ENCODE measurements at regions not wholly inside any gene's neighbourhood (a gene's known extent, or its start where the extent isn't known, plus 50 kb on each side); places are given as distances from the start of the nearest gene placed in this dataset.

- DNase-seq: no peak
These were observed 402.5 kb upstream of the GOLIM4 start for GRCh38 chr3:168498194-168498593.

- peak in 1 of 3 experiments; percentile 50 for DNase-seq
These were observed 402.0 kb upstream of the GOLIM4 start for GRCh38 chr3:168497741-168498140.

GRCh38 chr3:168497183-168497582 is 401.5 kb upstream of the GOLIM4 start:
- no peak for DNase-seq

- DNase-seq: peak in 1 of 3 experiments; percentile 53
These were observed 400.2 kb upstream of the GOLIM4 start for GRCh38 chr3:168495932-168496331.

GRCh38 chr3:168495270-168495669 is 399.5 kb upstream of the GOLIM4 start:
- peak in 1 of 3 experiments; percentile 81 for DNase-seq

GRCh38 chr3:168493412-168494205 is 397.9 kb upstream of the GOLIM4 start:
- DNase-seq: no peak

GRCh38 chr3:168490981-168491380 is 395.3 kb upstream of the GOLIM4 start:
- no peak for DNase-seq

- DNase-seq: no peak
These were observed 393.6 kb upstream of the GOLIM4 start for GRCh38 chr3:168489301-168489700.

GRCh38 chr3:168485936-168486335 is 390.2 kb upstream of the GOLIM4 start:
- no peak for DNase-seq

- peak; percentile 21 to 73 (median 40) for DNase-seq
These were observed 380.7 kb upstream of the GOLIM4 start for GRCh38 chr3:168476360-168476980.

GRCh38 chr3:168475704-168476103 is 380.0 kb upstream of the GOLIM4 start:
- no peak for DNase-seq

GRCh38 chr3:168473334-168473890 is 377.7 kb upstream of the GOLIM4 start:
- DNase-seq: no peak

GRCh38 chr3:168472783-168473182 is 377.1 kb upstream of the GOLIM4 start:
- DNase-seq: no peak

GRCh38 chr3:168470380-168470779 is 374.7 kb upstream of the GOLIM4 start:
- peak in 2 of 3 experiments; percentile 22 to 77 for DNase-seq

GRCh38 chr3:168469436-168469835 is 373.7 kb upstream of the GOLIM4 start:
- no peak for DNase-seq

- peak; percentile 23 to 79 (median 46) for DNase-seq
These were observed 371.5 kb upstream of the GOLIM4 start for GRCh38 chr3:168467115-168467714.

GRCh38 chr3:168461793-168462192 is 366.1 kb upstream of the GOLIM4 start:
- no peak for DNase-seq

GRCh38 chr3:168459226-168459784 is 363.6 kb upstream of the GOLIM4 start:
- peak in 1 of 3 experiments; percentile 24 for DNase-seq

GRCh38 chr3:168457954-168458539 is 362.3 kb upstream of the GOLIM4 start:
- peak; percentile 45 to 87 (median 75) for DNase-seq

- DNase-seq: no peak
These were observed 360.1 kb upstream of the GOLIM4 start for GRCh38 chr3:168455814-168456213.

GRCh38 chr3:168453623-168454022 is 357.9 kb upstream of the GOLIM4 start:
- DNase-seq: no peak

GRCh38 chr3:168443965-168444364 is 348.2 kb upstream of the GOLIM4 start:
- no peak for DNase-seq

GRCh38 chr3:168442502-168442901 is 346.8 kb upstream of the GOLIM4 start:
- no peak for DNase-seq

Measured in NCI-H1417 (cell line).